ENCODE measurements at regions not wholly inside any gene's neighbourhood (a gene's known extent, or its start where the extent isn't known, plus 50 kb on each side); places are given as distances from the start of the nearest gene placed in this dataset.
"Not testable (repeated sequence)": the region's sequence is repeated elsewhere in the genome, so short reads cannot be mapped to it uniquely, and the experiment has no call there.

GRCh38 chr7:149930374-149931068 is 56.8 kb downstream of the ATP6V0E2 start:
- dilution Hi-C loops (cut with MboI; ENCODE audit: extremely low pct_ligation_motif_present, low sequenced_read_pairs); H3K9me3 ChIP-seq (ENCODE audit: control insufficient read depth, low read depth, low read length); H4K20me1 ChIP-seq (ENCODE audit: control insufficient read depth, extremely low read depth, insufficient read depth, low read length); DNase-seq (ENCODE audit: low read depth, low spot score); H3K4me1 ChIP-seq (ENCODE audit: control insufficient read depth, extremely low read depth, insufficient read depth, low read length); H3K27ac ChIP-seq (ENCODE audit: control insufficient read depth, insufficient read depth, low read length); H3K27me3 ChIP-seq (ENCODE audit: control insufficient read depth, extremely low read depth, insufficient read depth, low read length); H3K79me2 ChIP-seq (ENCODE audit: control insufficient read depth, insufficient read depth, low read length); H3K4me2 ChIP-seq (ENCODE audit: control insufficient read depth, extremely low read depth, insufficient read depth, low read depth, low read length); H3K9ac ChIP-seq (ENCODE audit: control insufficient read depth, extremely low read depth, insufficient read depth, low read length); H3K4me3 ChIP-seq (ENCODE audit: control insufficient read depth in 2 of 3, extremely low read depth in 1 of 3, insufficient read depth in 2 of 3, low read depth in 1 of 3, low read length in 3 of 3); FAIRE-seq; H3K36me3 ChIP-seq (ENCODE audit: control insufficient read depth in 2 of 2, extremely low read depth in 1 of 2, insufficient read depth in 2 of 2, low read length in 2 of 2); H2AFZ ChIP-seq (ENCODE audit: control insufficient read depth, low read length); H3K9me1 ChIP-seq (ENCODE audit: control insufficient read depth, extremely low read depth, insufficient read depth, low read length): not testable (repeated sequence)

GRCh38 chr7:149933776-149934175 is 60.0 kb downstream of the ATP6V0E2 start:
- H4K20me1 ChIP-seq (ENCODE audit: control insufficient read depth, extremely low read depth, insufficient read depth, low read length); H3K9me1 ChIP-seq (ENCODE audit: control insufficient read depth, extremely low read depth, insufficient read depth, low read length); H3K27me3 ChIP-seq (ENCODE audit: control insufficient read depth, extremely low read depth, insufficient read depth, low read length); H3K27ac ChIP-seq (ENCODE audit: control insufficient read depth, insufficient read depth, low read length); H3K4me3 ChIP-seq (ENCODE audit: control insufficient read depth in 2 of 3, extremely low read depth in 1 of 3, insufficient read depth in 2 of 3, low read depth in 1 of 3, low read length in 3 of 3); H2AFZ ChIP-seq (ENCODE audit: control insufficient read depth, low read length); H3K36me3 ChIP-seq (ENCODE audit: control insufficient read depth in 2 of 2, extremely low read depth in 1 of 2, insufficient read depth in 2 of 2, low read length in 2 of 2); H3K79me2 ChIP-seq (ENCODE audit: control insufficient read depth, insufficient read depth, low read length); H3K4me2 ChIP-seq (ENCODE audit: control insufficient read depth, extremely low read depth, insufficient read depth, low read depth, low read length); FAIRE-seq; dilution Hi-C loops (cut with MboI; ENCODE audit: extremely low pct_ligation_motif_present, low sequenced_read_pairs); DNase-seq (ENCODE audit: low read depth, low spot score); H3K4me1 ChIP-seq (ENCODE audit: control insufficient read depth, extremely low read depth, insufficient read depth, low read length); H3K9ac ChIP-seq (ENCODE audit: control insufficient read depth, extremely low read depth, insufficient read depth, low read length); H3K9me3 ChIP-seq (ENCODE audit: control insufficient read depth, low read depth, low read length): not testable (repeated sequence)

DNA sequence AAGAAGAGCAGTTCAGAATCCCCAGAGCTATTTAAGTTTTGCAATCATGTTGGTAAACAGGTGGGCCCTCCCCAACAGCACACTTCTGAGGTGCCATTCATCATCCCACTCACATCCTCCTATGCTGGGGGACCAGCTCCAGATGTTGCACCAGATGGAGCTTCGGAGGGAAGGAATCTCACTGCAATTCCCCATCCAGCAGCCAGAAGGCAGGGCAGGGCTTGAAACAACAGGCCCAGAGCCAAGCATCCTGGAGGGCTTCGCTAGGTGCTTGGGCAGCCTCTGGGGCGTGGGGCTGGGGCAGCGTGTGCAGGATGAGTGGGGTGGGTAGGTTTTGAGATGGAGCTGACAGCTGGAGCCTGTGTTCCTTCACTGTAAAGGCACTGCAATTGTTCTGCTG is 73.6 kb downstream of the ATP6V0E2 start:
- H3K9me3 ChIP-seq (ENCODE audit: control insufficient read depth, low read depth, low read length); FAIRE-seq; H3K27ac ChIP-seq (ENCODE audit: control insufficient read depth, insufficient read depth, low read length); dilution Hi-C loops (cut with MboI; ENCODE audit: extremely low pct_ligation_motif_present, low sequenced_read_pairs); H3K79me2 ChIP-seq (ENCODE audit: control insufficient read depth, insufficient read depth, low read length); H3K4me2 ChIP-seq (ENCODE audit: control insufficient read depth, extremely low read depth, insufficient read depth, low read depth, low read length); H4K20me1 ChIP-seq (ENCODE audit: control insufficient read depth, extremely low read depth, insufficient read depth, low read length); H3K36me3 ChIP-seq (ENCODE audit: control insufficient read depth in 2 of 2, extremely low read depth in 1 of 2, insufficient read depth in 2 of 2, low read length in 2 of 2); H3K27me3 ChIP-seq (ENCODE audit: control insufficient read depth, extremely low read depth, insufficient read depth, low read length); H3K9ac ChIP-seq (ENCODE audit: control insufficient read depth, extremely low read depth, insufficient read depth, low read length); DNase-seq (ENCODE audit: low read depth, low spot score); H2AFZ ChIP-seq (ENCODE audit: control insufficient read depth, low read length); H3K9me1 ChIP-seq (ENCODE audit: control insufficient read depth, extremely low read depth, insufficient read depth, low read length); H3K4me1 ChIP-seq (ENCODE audit: control insufficient read depth, extremely low read depth, insufficient read depth, low read length); H3K4me3 ChIP-seq (ENCODE audit: control insufficient read depth in 2 of 3, extremely low read depth in 1 of 3, insufficient read depth in 2 of 3, low read depth in 1 of 3, low read length in 3 of 3): not testable (repeated sequence)

- H3K4me3 ChIP-seq (ENCODE audit: control insufficient read depth in 2 of 3, extremely low read depth in 1 of 3, insufficient read depth in 2 of 3, low read depth in 1 of 3, low read length in 3 of 3); H2AFZ ChIP-seq (ENCODE audit: control insufficient read depth, low read length); dilution Hi-C loops (cut with MboI; ENCODE audit: extremely low pct_ligation_motif_present, low sequenced_read_pairs); H3K9me3 ChIP-seq (ENCODE audit: control insufficient read depth, low read depth, low read length); DNase-seq (ENCODE audit: low read depth, low spot score); H3K27ac ChIP-seq (ENCODE audit: control insufficient read depth, insufficient read depth, low read length); H3K9ac ChIP-seq (ENCODE audit: control insufficient read depth, extremely low read depth, insufficient read depth, low read length); H3K4me1 ChIP-seq (ENCODE audit: control insufficient read depth, extremely low read depth, insufficient read depth, low read length); H4K20me1 ChIP-seq (ENCODE audit: control insufficient read depth, extremely low read depth, insufficient read depth, low read length); H3K9me1 ChIP-seq (ENCODE audit: control insufficient read depth, extremely low read depth, insufficient read depth, low read length); H3K27me3 ChIP-seq (ENCODE audit: control insufficient read depth, extremely low read depth, insufficient read depth, low read length); H3K4me2 ChIP-seq (ENCODE audit: control insufficient read depth, extremely low read depth, insufficient read depth, low read depth, low read length); H3K79me2 ChIP-seq (ENCODE audit: control insufficient read depth, insufficient read depth, low read length); FAIRE-seq; H3K36me3 ChIP-seq (ENCODE audit: control insufficient read depth in 2 of 2, extremely low read depth in 1 of 2, insufficient read depth in 2 of 2, low read length in 2 of 2): not testable (repeated sequence)
These were observed 74.7 kb downstream of the ATP6V0E2 start for GRCh38 chr7:149948444-149948843.

GRCh38 chr7:149949863-149950577 is 76.3 kb downstream of the ATP6V0E2 start:
- dilution Hi-C loops (cut with MboI; ENCODE audit: extremely low pct_ligation_motif_present, low sequenced_read_pairs); H3K79me2 ChIP-seq (ENCODE audit: control insufficient read depth, insufficient read depth, low read length); H3K9ac ChIP-seq (ENCODE audit: control insufficient read depth, extremely low read depth, insufficient read depth, low read length); H4K20me1 ChIP-seq (ENCODE audit: control insufficient read depth, extremely low read depth, insufficient read depth, low read length); H3K9me1 ChIP-seq (ENCODE audit: control insufficient read depth, extremely low read depth, insufficient read depth, low read length); H3K27me3 ChIP-seq (ENCODE audit: control insufficient read depth, extremely low read depth, insufficient read depth, low read length); H3K36me3 ChIP-seq (ENCODE audit: control insufficient read depth in 2 of 2, extremely low read depth in 1 of 2, insufficient read depth in 2 of 2, low read length in 2 of 2); H3K27ac ChIP-seq (ENCODE audit: control insufficient read depth, insufficient read depth, low read length); DNase-seq (ENCODE audit: low read depth, low spot score); H3K9me3 ChIP-seq (ENCODE audit: control insufficient read depth, low read depth, low read length); H3K4me2 ChIP-seq (ENCODE audit: control insufficient read depth, extremely low read depth, insufficient read depth, low read depth, low read length); FAIRE-seq; H3K4me3 ChIP-seq (ENCODE audit: control insufficient read depth in 2 of 3, extremely low read depth in 1 of 3, insufficient read depth in 2 of 3, low read depth in 1 of 3, low read length in 3 of 3); H3K4me1 ChIP-seq (ENCODE audit: control insufficient read depth, extremely low read depth, insufficient read depth, low read length); H2AFZ ChIP-seq (ENCODE audit: control insufficient read depth, low read length): not testable (repeated sequence)
